ENCODE measurements at regions not wholly inside any gene's neighbourhood (a gene's known extent, or its start where the extent isn't known, plus 50 kb on each side); places are given as distances from the start of the nearest gene placed in this dataset.
A peak's percentile ranks its signal among the peaks of the same experiment; 100 is the strongest.

GRCh38 chr2:145260674-145261073, 740.8 kb upstream of the ZEB2 start:
- no peak for DNase-seq

- no peak for DNase-seq
These were observed 740.2 kb upstream of the ZEB2 start for GRCh38 chr2:145260081-145260480.

DNA sequence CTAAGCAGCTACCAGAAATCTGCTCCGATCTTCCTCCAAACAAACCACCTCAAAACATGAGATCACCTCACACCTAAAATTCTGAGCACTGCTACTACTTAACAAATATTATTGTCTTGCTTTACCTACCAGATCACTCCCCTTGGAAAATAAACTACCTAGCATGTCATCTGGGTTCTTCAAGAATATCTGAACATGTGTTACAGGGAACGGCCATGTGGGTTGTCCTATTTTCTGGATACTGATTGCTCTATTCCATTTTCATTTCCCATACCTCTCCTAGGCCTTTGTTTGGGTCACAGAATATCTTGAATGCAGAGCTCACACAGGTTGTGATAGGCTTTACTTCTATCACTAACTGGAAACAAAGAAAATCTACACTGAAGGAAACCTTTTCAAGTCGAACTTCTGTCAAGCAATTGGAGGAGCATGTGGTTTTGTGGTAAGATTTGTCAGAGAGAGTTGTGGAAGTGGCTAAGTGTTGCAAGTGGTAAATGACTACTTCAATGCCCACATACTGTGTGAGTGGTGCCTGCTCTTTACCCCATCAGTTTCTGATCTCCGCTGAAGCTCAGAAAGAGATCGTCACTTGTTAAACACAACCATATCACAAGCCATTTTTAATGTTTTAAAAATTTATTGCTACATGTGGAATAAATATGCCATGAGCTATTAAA, 739.1 kb upstream of the ZEB2 start:
- peak; percentile 3 for DNase-seq

DNA sequence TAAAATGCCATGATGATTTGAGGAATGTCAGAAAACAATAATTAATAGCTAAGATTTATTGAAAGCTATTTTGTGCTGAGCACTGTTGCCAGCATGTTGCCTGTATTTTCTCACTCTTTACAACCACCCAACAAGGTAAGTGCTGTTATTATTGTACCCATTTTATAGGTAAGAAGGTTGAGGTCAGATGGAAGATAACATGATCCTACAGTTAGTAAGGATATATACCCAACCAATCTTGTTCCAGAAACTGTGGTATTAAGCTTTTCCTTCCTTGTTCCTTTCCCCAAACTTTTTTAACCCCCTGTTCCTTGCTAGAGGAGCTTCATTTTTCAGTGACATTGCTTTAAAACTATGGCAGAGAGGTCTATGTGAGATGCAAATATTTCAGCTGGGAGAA, 738.0 kb upstream of the ZEB2 start:
- no peak for DNase-seq

GRCh38 chr2:145256551-145256950, 736.6 kb upstream of the ZEB2 start:
- DNase-seq: no peak

GRCh38 chr2:145254291-145254690, 734.4 kb upstream of the ZEB2 start:
- no peak for DNase-seq

DNA sequence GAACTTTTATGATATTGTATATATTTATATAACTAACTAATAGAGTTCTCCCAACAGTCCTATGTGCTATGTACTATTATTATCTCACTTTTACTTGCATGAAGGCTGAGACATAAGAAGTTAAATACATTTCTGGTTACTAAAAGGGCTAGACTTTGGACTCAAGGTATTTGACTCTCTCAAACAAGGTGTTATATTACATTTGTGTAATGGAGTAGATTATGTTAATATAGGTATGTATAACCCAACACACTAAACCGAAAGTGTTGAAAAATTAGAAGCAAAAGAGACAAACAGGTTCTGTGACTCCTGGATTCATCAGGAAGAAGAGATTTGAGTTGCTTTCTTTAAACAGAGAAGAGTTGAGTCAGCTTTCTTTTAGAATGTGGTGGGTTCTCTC, 733.6 kb upstream of the ZEB2 start:
- DNase-seq: no peak

- no peak for DNase-seq
These were observed 725.5 kb upstream of the ZEB2 start for GRCh38 chr2:145245268-145245870.

DNA sequence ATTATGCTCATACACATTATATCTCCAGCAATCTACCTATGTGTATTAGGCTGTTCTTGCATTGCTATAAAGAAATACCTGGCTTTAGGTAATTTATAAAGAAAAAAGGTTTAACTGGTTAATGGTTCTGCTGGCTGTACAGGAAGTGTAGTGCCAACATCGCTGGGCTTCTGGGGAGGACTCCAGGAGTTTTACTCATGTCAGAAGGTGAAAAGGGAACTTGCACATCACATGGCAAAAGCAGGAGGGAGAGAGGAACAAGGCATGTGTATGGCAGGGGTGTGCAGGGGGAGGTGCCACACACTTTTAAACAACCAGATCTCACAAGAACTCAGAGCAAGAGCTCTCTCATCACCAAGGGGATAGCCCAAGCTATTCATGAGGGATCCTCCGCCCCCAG, 715.4 kb upstream of the ZEB2 start:
- DNase-seq: no peak

GRCh38 chr2:145230546-145230945, 710.6 kb upstream of the ZEB2 start:
- DNase-seq: no peak

DNA sequence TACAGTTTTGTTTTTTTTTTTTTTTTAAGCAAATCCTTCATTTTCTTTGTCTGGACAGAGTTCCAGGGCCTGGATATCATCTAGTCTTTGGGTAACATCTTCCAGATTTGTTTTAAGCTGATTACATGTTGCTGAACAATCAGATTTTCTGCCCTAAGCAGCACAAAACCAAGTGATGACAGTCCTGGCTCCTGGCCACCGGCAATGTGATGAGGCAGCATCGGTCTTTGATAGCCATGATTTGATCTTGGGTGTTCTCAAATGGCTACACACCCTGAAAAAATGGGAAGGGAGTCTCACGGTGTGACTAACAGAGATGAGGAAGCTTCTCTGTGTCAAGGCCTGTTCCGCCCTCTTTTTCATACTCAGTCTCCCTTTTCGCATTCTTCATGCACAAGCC, 708.6 kb upstream of the ZEB2 start:
- no peak for DNase-seq

DNA sequence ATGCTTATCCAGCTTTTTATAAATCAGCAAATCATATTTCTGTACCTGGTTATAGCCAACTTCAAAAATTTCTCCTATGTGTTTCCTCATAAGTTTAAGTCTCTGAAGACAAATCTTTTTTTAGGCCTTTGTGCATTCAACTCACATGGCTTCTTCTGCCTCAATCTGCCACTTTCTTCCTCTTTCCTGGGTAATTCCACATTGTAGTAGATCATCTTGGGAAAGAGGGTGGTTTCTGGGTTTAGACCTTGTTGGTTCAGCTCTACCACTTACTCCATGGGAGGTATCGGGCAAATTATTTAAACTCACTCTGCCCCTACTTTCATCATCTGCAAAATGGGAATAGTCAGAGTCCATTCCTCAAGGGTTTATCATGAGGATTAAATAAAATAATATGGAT, 707.0 kb upstream of the ZEB2 start:
- no peak for DNase-seq

- DNase-seq: no peak
These were observed 701.6 kb upstream of the ZEB2 start for GRCh38 chr2:145221516-145221915.

GRCh38 chr2:145221032-145221431, 701.1 kb upstream of the ZEB2 start:
- DNase-seq: no peak

DNA sequence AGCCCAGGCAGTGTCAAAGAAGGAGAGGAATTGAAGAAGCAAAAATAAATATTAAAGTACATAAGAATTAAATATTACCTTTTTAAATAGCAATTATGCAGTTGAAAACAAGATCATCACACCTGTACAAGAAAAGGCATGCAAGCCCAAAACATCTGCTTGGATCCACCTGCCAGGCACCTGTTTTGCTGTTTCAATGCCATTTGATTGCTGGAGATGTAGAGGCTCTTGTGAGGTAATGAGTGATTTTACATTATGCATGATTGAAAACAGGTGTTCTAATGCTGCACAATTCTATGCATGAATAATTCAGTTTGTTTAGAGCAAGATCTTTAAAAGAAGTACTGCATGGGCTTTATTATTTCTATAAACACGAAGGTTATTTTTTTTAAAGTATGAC, 700.6 kb upstream of the ZEB2 start:
- DNase-seq: no peak

GRCh38 chr2:145207884-145208283, 688.0 kb upstream of the ZEB2 start:
- DNase-seq: no peak

DNA sequence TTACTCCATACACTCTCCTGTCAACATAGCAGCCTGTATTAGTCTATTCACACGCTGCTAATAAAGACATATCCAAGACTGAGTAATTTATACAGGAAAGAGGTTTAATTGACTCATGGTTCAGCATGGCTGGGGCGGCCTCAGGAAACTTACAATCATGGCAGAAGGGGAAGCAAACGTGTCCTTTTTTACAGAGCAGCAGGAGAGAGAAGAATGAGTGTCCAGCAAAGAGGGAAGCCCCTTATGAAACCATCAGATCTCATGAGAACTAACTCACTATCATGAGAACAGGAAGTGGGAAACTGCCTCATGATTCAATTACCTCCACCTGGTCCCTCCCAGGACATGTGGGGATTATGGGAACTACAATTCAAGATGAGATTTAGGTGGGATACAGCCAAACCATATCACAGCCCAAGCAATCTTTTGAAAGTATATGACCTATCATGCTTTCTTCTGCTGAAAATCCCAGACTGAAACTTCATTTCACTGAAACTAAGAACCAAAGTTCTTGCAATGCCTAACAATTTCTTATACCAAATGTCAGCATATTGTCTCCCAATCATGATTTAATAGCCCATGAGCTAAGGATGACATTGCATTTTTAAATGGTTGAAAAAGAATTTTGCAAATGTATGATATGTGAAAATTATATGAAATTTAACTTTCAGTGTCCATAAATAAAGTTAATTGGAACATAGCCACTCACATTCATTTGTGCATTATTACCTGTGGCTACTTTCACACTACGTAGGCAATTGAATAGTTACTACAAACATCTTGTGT, 686.8 kb upstream of the ZEB2 start:
- DNase-seq: no peak

GRCh38 chr2:145203891-145204290, 684.0 kb upstream of the ZEB2 start:
- no peak for DNase-seq

- no peak for DNase-seq
These were observed 680.1 kb upstream of the ZEB2 start for GRCh38 chr2:145199827-145200706.

GRCh38 chr2:145199042-145199441, 679.1 kb upstream of the ZEB2 start:
- no peak for DNase-seq

GRCh38 chr2:145198555-145198954, 678.6 kb upstream of the ZEB2 start:
- DNase-seq: no peak

- DNase-seq: no peak
These were observed 678.0 kb upstream of the ZEB2 start for GRCh38 chr2:145197944-145198343.

DNA sequence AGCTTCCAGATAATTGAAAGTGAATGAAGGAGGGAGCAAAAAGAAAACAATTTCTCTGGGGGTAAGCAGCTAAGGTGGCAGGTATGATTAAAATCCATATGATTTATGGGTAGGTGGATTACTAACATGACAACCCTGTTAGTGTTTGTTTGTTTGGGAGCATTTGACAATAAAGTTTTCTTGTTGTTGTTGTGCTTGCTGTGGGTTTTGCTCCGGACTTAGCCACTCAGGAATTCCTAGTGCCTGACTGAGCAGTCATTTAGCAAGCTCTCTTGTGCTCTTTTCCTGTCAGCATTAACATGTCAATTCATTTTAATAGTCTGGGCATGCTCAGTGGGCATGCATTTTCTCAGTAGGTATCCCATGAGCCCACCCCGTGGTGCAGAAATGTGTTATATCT, 674.8 kb upstream of the ZEB2 start:
- no peak for DNase-seq
